GM23338 (cell line): ENCODE measurements at regions not wholly inside any gene's neighbourhood (a gene's known extent, or its start where the extent isn't known, plus 50 kb on each side); places are given as distances from the start of the nearest gene placed in this dataset.

Experiments
- ATAC-seq: fragments of 200-7000 bp; cut with Tn5 transposase; 3 replicates; pipeline ENCODE4 v1.9.1; 2020
- DNase-seq: peaks from one replicate; pipeline ENCODE4 v3.0.0-alpha.2; 2015; ENCODE audit warnings: low spot score
- H2AFZ ChIP-seq: fragments of 200-600 bp; sonication (generic); 2 replicates; pipeline ENCODE4 v1.8.0; 2016; ENCODE audit warnings: antibody characterized with exemption, mild to moderate bottlenecking, moderate library complexity
- H3F3A ChIP-seq: fragments of 200-600 bp; sonication (generic); replicated peaks from 2 replicates; pipeline ENCODE4 v1.8.0; 2017; ENCODE audit warnings: antibody characterized with exemption, mixed run types, low read depth
- H3K27ac ChIP-seq: fragments of 200-600 bp; sonication (generic); 2 replicates; pipeline ENCODE4 v1.6.1; 2016; ENCODE audit warnings: low read depth
- H3K27me3 ChIP-seq: fragments of 200-600 bp; sonication (generic); 2 replicates; pipeline ENCODE4 v1.8.0; 2016; ENCODE audit warnings: mild to moderate bottlenecking, mixed run types, moderate library complexity; ENCODE audit not compliant: insufficient read depth
- H3K36me3 ChIP-seq: fragments of 200-600 bp; sonication (generic); 2 replicates; pipeline ENCODE4 v1.8.0; 2016; ENCODE audit warnings: mild to moderate bottlenecking; ENCODE audit not compliant: insufficient read depth
- H3K4me1 ChIP-seq: fragments of 200-600 bp; sonication (generic); 2 replicates; pipeline ENCODE4 v1.8.0; 2016; ENCODE audit warnings: mild to moderate bottlenecking, moderate library complexity; ENCODE audit not compliant: insufficient read depth
- H3K4me2 ChIP-seq: fragments of 200-600 bp; sonication (generic); 2 replicates; pipeline ENCODE4 v1.7.1; 2017; ENCODE audit warnings: mixed run types
- H3K4me3 ChIP-seq: fragments of 200-600 bp; sonication (generic); 2 replicates; pipeline ENCODE4 v1.6.1; 2016; ENCODE audit warnings: mixed run types
- H3K79me2 ChIP-seq: fragments of 200-600 bp; sonication (generic); replicated peaks from 2 replicates; pipeline ENCODE4 v1.8.0; 2017; ENCODE audit warnings: mild to moderate bottlenecking; ENCODE audit not compliant: insufficient read depth
- H3K9me2 ChIP-seq: fragments of 200-600 bp; sonication (generic); 2 replicates; pipeline ENCODE4 v1.8.0; 2017; ENCODE audit not compliant: insufficient read depth
- H4K20me1 ChIP-seq: fragments of 200-600 bp; sonication (generic); replicated peaks from 2 replicates; pipeline ENCODE4 v1.8.0; 2017; ENCODE audit warnings: mild to moderate bottlenecking; ENCODE audit not compliant: insufficient read depth
- H3K27ac Mint-ChIP-seq: 2 replicates; pipeline ENCODE4 v1.8.0; 2020; ENCODE audit warnings: inconsistent platforms, mild to moderate bottlenecking, moderate library complexity, mixed read lengths
- H3K27me3 Mint-ChIP-seq: 3 replicates; pipeline ENCODE4 v1.8.0; 2022; ENCODE audit warnings: low read depth, mild to moderate bottlenecking, moderate library complexity, mixed read lengths, inconsistent platforms; ENCODE audit not compliant: insufficient read depth, poor library complexity
- H3K36me3 Mint-ChIP-seq: 3 replicates; pipeline ENCODE4 v1.8.0; 2021; ENCODE audit warnings: low read depth, mild to moderate bottlenecking, inconsistent platforms, moderate library complexity, mixed read lengths
- H3K4me1 Mint-ChIP-seq: 3 replicates; pipeline ENCODE4 v1.8.0; 2020; ENCODE audit warnings: mild to moderate bottlenecking, inconsistent platforms, mixed read lengths
- H3K4me3 Mint-ChIP-seq: 3 replicates; pipeline ENCODE4 v1.8.0; 2021; ENCODE audit warnings: moderate library complexity, mild to moderate bottlenecking, inconsistent platforms, mixed read lengths
- H3K9me3 Mint-ChIP-seq: 3 replicates; pipeline ENCODE4 v1.8.0; 2020; ENCODE audit warnings: moderate library complexity, mild to moderate bottlenecking, inconsistent platforms, mixed read lengths
- CREB1 ChIP-seq: fragments of 250-450 bp; sonication (Bioruptor Pico); IDR thresholded peaks from 2 replicates; pipeline ENCODE4 v1.5.0; 2020; ENCODE audit warnings: low read depth, mild to moderate bottlenecking, moderate library complexity
- CTCF ChIP-seq, 2 experiments: fragments of 200-600 bp in 1 of 2; sonication (generic) in 1 of 2; conservative IDR thresholded peaks; 2 replicates each; pipeline versions ENCODE4 v1.5.1 to v1.6.1; 2016 to 2017; ENCODE audit warnings: antibody characterized with exemption in 2 of 2, low read depth in 2 of 2, mild to moderate bottlenecking in 2 of 2, moderate library complexity in 1 of 2
- ETS1 ChIP-seq: IDR thresholded peaks from 2 replicates; pipeline ENCODE4 v1.6.1; 2016; ENCODE audit warnings: antibody characterized with exemption
- EZH2 ChIP-seq: fragments of 200-600 bp; sonication (generic); IDR thresholded peaks from one replicate; pipeline ENCODE4 v1.8.0; 2017; ENCODE audit warnings: antibody characterized with exemption, mild to moderate bottlenecking, low read depth; ENCODE audit not compliant: unreplicated experiment
- EZH2phosphoT487 ChIP-seq: fragments of 200-600 bp; sonication (generic); IDR thresholded peaks from one replicate; pipeline ENCODE4 v1.8.1; 2018; ENCODE audit warnings: antibody characterized with exemption; ENCODE audit not compliant: unreplicated experiment
- JUNB ChIP-seq: IDR thresholded peaks from one replicate; pipeline ENCODE4 v1.6.1; 2016; ENCODE audit warnings: antibody characterized with exemption; ENCODE audit not compliant: unreplicated experiment
- NANOG ChIP-seq: IDR thresholded peaks from 2 replicates; pipeline ENCODE4 v1.6.1; 2016; ENCODE audit warnings: antibody characterized with exemption, borderline replicate concordance
- POLR2AphosphoS5 ChIP-seq: IDR thresholded peaks from 2 replicates; pipeline ENCODE4 v1.6.1; 2016; ENCODE audit warnings: antibody characterized with exemption, low read depth
- ZNF331 ChIP-seq: fragments of 250-450 bp; sonication (Bioruptor Pico); IDR thresholded peaks from 2 replicates; pipeline ENCODE4 v1.5.0; 2020; ENCODE audit warnings: low read depth, mild to moderate bottlenecking, moderate library complexity
- ZNF462 ChIP-seq: fragments of 250-450 bp; sonication (Bioruptor Pico); IDR thresholded peaks from 2 replicates; pipeline ENCODE4 v1.5.0; 2020; ENCODE audit warnings: mild to moderate bottlenecking, moderate library complexity

GRCh38 chr1:168442931-168443330 lies 100.9 kb downstream of the XCL2 start (continued):
- TF ChIP-seq ZNF462 (no peak), CTCF (conservative IDR thresholded peaks at IDR 0.05; ENCODE audit: low read depth in 2 of 2) (no peak), EZH2 (no peak), NANOG (no peak)

- H3K36me3 Mint-ChIP-seq: no peaks in the 10 kb centered on the region; the same call in 2 of the 3 replicates
- H3K4me1 Mint-ChIP-seq: peaks cover 8% of the 10 kb centered on the region; the same call in 1 of the 3 replicates
- H3K9me2 ChIP-seq: no peaks in the 10 kb centered on the region; the same call in 1 of the 2 replicates
- 0 out of 2 replicates have a peak overlapping the region, but pooled peaks have one; percentile 18 for H2AFZ ChIP-seq
- no peaks in the 10 kb centered on the region; the same call in 2 of the 3 replicates for H3K9me3 Mint-ChIP-seq
- ATAC-seq: no peak
- no peaks in the 10 kb centered on the region for H3K79me2 ChIP-seq
- H3K27ac Mint-ChIP-seq: no peak overlapping the region
- H3K4me2 ChIP-seq: no peak overlapping the region
- DNase-seq: no peak
- no peaks in the 10 kb centered on the region for H3K4me1 ChIP-seq
- H3K27me3 Mint-ChIP-seq: peaks cover 2% of the 10 kb centered on the region
- H3K27me3 ChIP-seq: no peaks in the 10 kb centered on the region
- H3K27ac ChIP-seq: no peak overlapping the region
- H3K4me3 ChIP-seq: no peak overlapping the region
- H3F3A ChIP-seq: no peaks in the 10 kb centered on the region
- H3K36me3 ChIP-seq: no peaks in the 10 kb centered on the region
- H4K20me1 ChIP-seq: no peaks in the 10 kb centered on the region
- H3K4me3 Mint-ChIP-seq: no peak overlapping the region
- TF ChIP-seq ZNF331 (no peak), EZH2phosphoT487 (no peak), ETS1 (no peak), CREB1 (no peak), JUNB (no peak), POLR2AphosphoS5 (no peak)
Measured at GRCh38 chr1:168441745-168442144, 102.1 kb downstream of the XCL2 start.
